K562 (cell line): ENCODE measurements at regions not wholly inside any gene's neighbourhood (a gene's known extent, or its start where the extent isn't known, plus 50 kb on each side); places are given as distances from the start of the nearest gene placed in this dataset.

Experiments
- ATAC-seq: fragments of 200-7000 bp; cut with Tn5 transposase; 3 replicates; pipeline ENCODE4 v1.9.1; 2020; ENCODE audit warnings: moderate library complexity
- BruUV-seq: library from RNA; stranded (reverse); fragments of 400-500 nt; replicated peaks from 2 replicates; lab custom pipeline; 2021; lab: Mats Ljungman, UMichigan
- CTCF ChIA-PET: fragments of 300-600 bp; formaldehyde crosslinking; extraction: SDS; loops from one replicate; lab custom pipeline; 2021; ENCODE audit warnings: low intra/inter-chr PET ratio; lab: Yijun Ruan, JAX
- POLR2A ChIA-PET: fragments of 300-600, 350-650 bp; sonication (Branson Sonifier 250); formaldehyde crosslinking; extraction: SDS; loops from one replicate; lab custom pipeline; 2021; ENCODE audit warnings: antibody characterized with exemption, inconsistent platforms; lab: Yijun Ruan, JAX
- DNase-seq, 4 experiments: peaks; one replicate each; pipeline versions ENCODE4 v3.0.0 to v3.0.0-alpha.2; 2011 to 2018; ENCODE audit warnings: low spot score in 3 of 4, mixed read lengths in 3 of 4; ENCODE audit errors: extremely low read depth in 1 of 4
- FAIRE-seq: peaks from 2 replicates; lab custom pipeline; 2011; peaks lifted over from hg19 to GRCh38; lab: Jason Lieb, UNC
- H2AFZ ChIP-seq: 2 replicates; pipeline ENCODE4 v1.6.0; 2011; ENCODE audit warnings: low read depth, low read length, control low read depth, inconsistent platforms
- H3K27ac ChIP-seq: fragments of 200-600 bp; 3 replicates; pipeline ENCODE4 v1.8.0; 2011; ENCODE audit warnings: low read depth, mild to moderate bottlenecking, control low read depth, inconsistent platforms, low read length, moderate library complexity, mixed read lengths; ENCODE audit errors: extremely low read depth
- H3K27me3 ChIP-seq, 2 experiments: fragments of 300-600 bp in 1 of 2; 2 replicates in 1 of 2; 3 replicates in 1 of 2; pipeline versions ENCODE4 v1.6.0 to v1.8.0; 2011; ENCODE audit warnings: inconsistent platforms in 2 of 2, low read length in 2 of 2, mild to moderate bottlenecking in 1 of 2, mixed read lengths in 1 of 2, moderate library complexity in 1 of 2; ENCODE audit not compliant: control insufficient read depth in 2 of 2, insufficient read depth in 2 of 2
- H3K36me3 ChIP-seq: fragments of 300-600 bp; 3 replicates; pipeline ENCODE4 v1.8.0; 2011; ENCODE audit warnings: mild to moderate bottlenecking, low read length, inconsistent platforms; ENCODE audit not compliant: control insufficient read depth, insufficient read depth
- H3K4me1 ChIP-seq, 2 experiments: fragments of 200-600 bp in 1 of 2; replicated peaks in 1 of 2; 2 replicates in 1 of 2; 3 replicates in 1 of 2; pipeline versions ENCODE4 v1.5.1 to v1.8.0; 2011; ENCODE audit warnings: inconsistent platforms in 2 of 2, low read length in 2 of 2, mild to moderate bottlenecking in 1 of 2, mixed read lengths in 1 of 2, moderate library complexity in 1 of 2; ENCODE audit not compliant: control insufficient read depth in 2 of 2, insufficient read depth in 2 of 2
- H3K4me2 ChIP-seq: 2 replicates; pipeline ENCODE4 v1.6.1; 2011; ENCODE audit warnings: low read length, control low read depth, inconsistent platforms, mixed read lengths; ENCODE audit not compliant: insufficient read depth
- H3K4me3 ChIP-seq: fragments of 200-600 bp; sonication (generic), shearing (Covaris generic); 2 replicates; pipeline ENCODE4 v1.5.1; 2016; ENCODE audit warnings: control low read depth, inconsistent platforms
- H3K79me2 ChIP-seq: fragments of 200-600 bp; 3 replicates; pipeline ENCODE4 v1.8.0; 2011; ENCODE audit warnings: low read length, inconsistent platforms; ENCODE audit not compliant: control insufficient read depth, insufficient read depth
- H3K9ac ChIP-seq, 2 experiments: 2 replicates each; pipeline versions ENCODE4 v1.6.0 to v1.6.1; 2011; ENCODE audit warnings: low read depth in 2 of 2, low read length in 2 of 2, control low read depth in 1 of 2, inconsistent platforms in 1 of 2, mild to moderate bottlenecking in 1 of 2, mixed read lengths in 1 of 2; ENCODE audit not compliant: insufficient read depth in 1 of 2
- H3K9me1 ChIP-seq: one replicate; pipeline ENCODE4 v1.6.0; 2011; ENCODE audit warnings: inconsistent platforms, mild to moderate bottlenecking, low read length, moderate library complexity; ENCODE audit not compliant: control insufficient read depth, insufficient read depth
- H3K9me3 ChIP-seq: replicated peaks from 2 replicates; pipeline ENCODE4 v1.5.1; 2011; ENCODE audit warnings: low read depth, low read length, inconsistent platforms; ENCODE audit not compliant: control insufficient read depth, insufficient read depth
- H4K20me1 ChIP-seq: replicated peaks from 2 replicates; pipeline ENCODE4 v1.6.1; 2011; ENCODE audit warnings: low read length, inconsistent platforms, mixed read lengths; ENCODE audit not compliant: control insufficient read depth, insufficient read depth
- FOXK2 ChIP-seq, 2 experiments: fragments of 450-650 bp; IDR thresholded peaks in 1 of 2; conservative IDR thresholded peaks in 1 of 2; 2 replicates each; pipeline ENCODE4 v1.6.1; 2016; ENCODE audit warnings: low read depth in 2 of 2, mild to moderate bottlenecking in 1 of 2
- GATA2 ChIP-seq: sonication (generic); formaldehyde crosslinking; IDR thresholded peaks from 2 replicates; pipeline ENCODE4 v1.4.0; 2020; ENCODE audit warnings: mild to moderate bottlenecking, missing genetic modification reagents
- MTA1 ChIP-seq: fragments of 450-650 bp; IDR thresholded peaks from 2 replicates; pipeline ENCODE4 v1.6.1; 2017; ENCODE audit warnings: borderline replicate concordance
- MYBL2 ChIP-seq, 2 experiments: fragments of 450-650 bp in 1 of 2; sonication (generic) in 1 of 2; formaldehyde crosslinking in 1 of 2; IDR thresholded peaks; 2 replicates each; pipeline versions ENCODE4 v1.6.1 to v1.8.1; 2017 to 2022; ENCODE audit warnings: borderline replicate concordance in 1 of 2, inconsistent platforms in 1 of 2, low read depth in 1 of 2, mild to moderate bottlenecking in 1 of 2, missing genetic modification reagents in 1 of 2, moderate library complexity in 1 of 2
- RREB1 ChIP-seq: fragments of 250-450 bp; sonication (Bioruptor Pico); IDR thresholded peaks from 2 replicates; pipeline ENCODE4 v1.4.0; 2020
- TCF15 ChIP-seq: fragments of 250-450 bp; sonication (Bioruptor Pico); IDR thresholded peaks from 2 replicates; pipeline ENCODE4 v1.8.0; 2022; ENCODE audit warnings: moderate library complexity, mild to moderate bottlenecking, inconsistent platforms
- TSC22D4 ChIP-seq: fragments of 450-650 bp; IDR thresholded peaks from 2 replicates; pipeline ENCODE4 v1.6.1; 2016; ENCODE audit warnings: missing genetic modification characterization, missing biosample characterization, control low read depth
- XRCC3 ChIP-seq: fragments of 450-650 bp; IDR thresholded peaks from 2 replicates; pipeline ENCODE4 v1.6.1; 2017; ENCODE audit warnings: mild to moderate bottlenecking, moderate library complexity
- ZZZ3 ChIP-seq: fragments of 450-650 bp; IDR thresholded peaks from 2 replicates; pipeline ENCODE4 v1.6.1; 2016; ENCODE audit warnings: antibody characterized with exemption, mild to moderate bottlenecking, moderate library complexity
- WGBS: fragments of 100-300 bp; shearing (Covaris generic); methylation state at CpG from one replicate; pipeline ENCODE4 v1.1.6; 2016; ENCODE audit warnings: low coverage, mixed read lengths; ENCODE audit not compliant: insufficient coverage; ENCODE audit errors: missing lambda C conversion rate; 5-methylcytosine and 5-hydroxymethylcytosine counted together
- in situ Hi-C: fragments of 300-500 bp; cut with MboI; formaldehyde crosslinking; loops from 4 replicates; pipeline ENCODE4 v1.15.0; 2018; ENCODE audit warnings: inconsistent platforms, mixed read lengths
- intact Hi-C: fragments of 100-400 bp; cut with micrococcal nuclease; formaldehyde crosslinking; loops from 2 replicates; pipeline ENCODE4 v1.14.2; 2022
- TF ChIP-seq, protein P1 (sequence below): fragments of 250-450 bp; sonication (Bioruptor Pico); IDR thresholded peaks from 2 replicates; pipeline ENCODE4 v1.5.0; 2021; ENCODE audit warnings: mild to moderate bottlenecking, borderline replicate concordance
- TF ChIP-seq, protein P2 (sequence below), 2 experiments: fragments of 450-650 bp in 1 of 2; sonication (generic) in 1 of 2; formaldehyde crosslinking; conservative IDR thresholded peaks; 2 replicates each; pipeline versions ENCODE4 v1.4.0 to v1.8.1; 2020 to 2022; ENCODE audit warnings: mild to moderate bottlenecking in 1 of 2, missing genetic modification reagents in 1 of 2

GRCh38 chr13:105817498-105817897 lies 718.0 kb downstream of the EFNB2 start:
- TF ChIP-seq FOXK2 (conservative IDR thresholded peaks at IDR 0.05 in 1 of 2, IDR thresholded peaks at IDR 0.05 in 1 of 2; ENCODE audit: low read depth in 2 of 2) (no peak), XRCC3 (no peak), TSC22D4 (no peak), ZZZ3 (no peak), MTA1 (no peak), RREB1 (CRISPR knock-in tag) (no peak), GATA2 (CRISPR knock-in tag) (no peak), MYBL2 (IDR thresholded peaks at IDR 0.05; ENCODE audit: low read depth) (no peak), MYBL2 (CRISPR knock-in tag; IDR thresholded peaks at IDR 0.05; ENCODE audit: borderline replicate concordance) (no peak), TCF15 (CRISPR knock-in tag) (no peak)
- TF ChIP-seq, protein P1, sequence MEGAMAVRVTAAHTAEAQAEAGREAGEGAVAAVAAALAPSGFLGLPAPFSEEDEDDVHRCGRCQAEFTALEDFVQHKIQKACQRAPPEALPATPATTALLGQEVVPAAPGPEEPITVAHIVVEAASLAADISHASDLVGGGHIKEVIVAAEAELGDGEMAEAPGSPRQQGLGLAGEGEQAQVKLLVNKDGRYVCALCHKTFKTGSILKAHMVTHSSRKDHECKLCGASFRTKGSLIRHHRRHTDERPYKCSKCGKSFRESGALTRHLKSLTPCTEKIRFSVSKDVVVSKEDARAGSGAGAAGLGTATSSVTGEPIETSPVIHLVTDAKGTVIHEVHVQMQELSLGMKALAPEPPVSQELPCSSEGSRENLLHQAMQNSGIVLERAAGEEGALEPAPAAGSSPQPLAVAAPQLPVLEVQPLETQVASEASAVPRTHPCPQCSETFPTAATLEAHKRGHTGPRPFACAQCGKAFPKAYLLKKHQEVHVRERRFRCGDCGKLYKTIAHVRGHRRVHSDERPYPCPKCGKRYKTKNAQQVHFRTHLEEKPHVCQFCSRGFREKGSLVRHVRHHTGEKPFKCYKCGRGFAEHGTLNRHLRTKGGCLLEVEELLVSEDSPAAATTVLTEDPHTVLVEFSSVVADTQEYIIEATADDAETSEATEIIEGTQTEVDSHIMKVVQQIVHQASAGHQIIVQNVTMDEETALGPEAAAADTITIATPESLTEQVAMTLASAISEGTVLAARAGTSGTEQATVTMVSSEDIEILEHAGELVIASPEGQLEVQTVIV (CRISPR knock-in tag), result no peak
- TF ChIP-seq, protein P2, sequence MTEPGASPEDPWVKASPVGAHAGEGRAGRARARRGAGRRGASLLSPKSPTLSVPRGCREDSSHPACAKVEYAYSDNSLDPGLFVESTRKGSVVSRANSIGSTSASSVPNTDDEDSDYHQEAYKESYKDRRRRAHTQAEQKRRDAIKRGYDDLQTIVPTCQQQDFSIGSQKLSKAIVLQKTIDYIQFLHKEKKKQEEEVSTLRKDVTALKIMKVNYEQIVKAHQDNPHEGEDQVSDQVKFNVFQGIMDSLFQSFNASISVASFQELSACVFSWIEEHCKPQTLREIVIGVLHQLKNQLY (CRISPR knock-in tag; conservative IDR thresholded peaks at IDR 0.05), result no peak
- POLR2A ChIA-PET, result no interaction called here
- DNase-seq (no peak), FAIRE-seq (no peak), ATAC-seq (no peak)
- H3K9me3 ChIP-seq, result no peaks in the 10 kb centered on the region
- CTCF ChIA-PET, result no interaction called here
- in situ Hi-C loops, result no loop called here
- 0% methylated on average over 4 of the region's 4 CpGs for WGBS
- no peak overlapping the region for H3K27ac ChIP-seq
- H4K20me1 ChIP-seq, result no peaks in the 10 kb centered on the region
- no peak overlapping the region for H3K9ac ChIP-seq
- H3K4me1 ChIP-seq, result no peaks in the 10 kb centered on the region
- H3K36me3 ChIP-seq, result no peaks in the 10 kb centered on the region
- H3K4me2 ChIP-seq, result no peak overlapping the region
- no TSS peak for BruUV-seq
- H3K9me1 ChIP-seq, result no peaks in the 10 kb centered on the region
- no peak overlapping the region for H2AFZ ChIP-seq
- no peaks in the 10 kb centered on the region for H3K27me3 ChIP-seq
- intact Hi-C loops, result no loop called here
- H3K4me3 ChIP-seq, result no peak overlapping the region
- no peaks in the 10 kb centered on the region for H3K79me2 ChIP-seq
